ENCODE measurements at regions not wholly inside any gene's neighbourhood (a gene's known extent, or its start where the extent isn't known, plus 50 kb on each side); places are given as distances from the start of the nearest gene placed in this dataset.
"Not testable (repeated sequence)": the region's sequence is repeated elsewhere in the genome, so short reads cannot be mapped to it uniquely, and the experiment has no call there.

DNA sequence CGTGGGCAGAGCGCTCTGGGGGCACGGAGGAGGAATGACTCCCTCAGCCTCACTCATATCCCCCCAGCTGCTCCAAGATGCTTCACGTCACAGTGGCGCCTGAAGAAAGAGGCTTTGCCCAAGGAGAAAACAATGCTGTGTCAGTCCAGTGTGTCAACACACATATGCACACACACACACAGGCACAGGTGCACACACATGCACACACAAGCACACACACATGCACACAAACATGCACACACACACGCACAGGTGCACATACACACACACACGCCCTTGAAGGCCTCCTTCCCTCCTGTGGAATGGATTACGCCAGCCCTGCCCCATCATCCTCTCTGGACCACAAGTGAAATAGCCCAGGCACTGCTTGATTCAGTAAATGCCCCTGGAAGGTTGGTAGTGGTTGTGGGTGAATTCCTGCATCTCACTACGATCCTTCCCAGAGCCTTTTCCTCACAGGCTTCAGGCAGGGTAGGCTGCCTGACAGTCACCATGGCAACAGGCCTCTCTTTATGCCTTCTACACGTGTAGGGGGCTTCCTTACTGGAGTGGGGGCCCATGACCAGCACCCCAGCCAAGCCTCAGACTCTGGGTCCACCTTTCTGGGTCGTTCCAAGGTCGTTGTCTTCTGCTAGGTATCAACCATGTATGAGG lies 371.5 kb upstream of the PODXL start:
- TF ChIP-seq, protein P1, sequence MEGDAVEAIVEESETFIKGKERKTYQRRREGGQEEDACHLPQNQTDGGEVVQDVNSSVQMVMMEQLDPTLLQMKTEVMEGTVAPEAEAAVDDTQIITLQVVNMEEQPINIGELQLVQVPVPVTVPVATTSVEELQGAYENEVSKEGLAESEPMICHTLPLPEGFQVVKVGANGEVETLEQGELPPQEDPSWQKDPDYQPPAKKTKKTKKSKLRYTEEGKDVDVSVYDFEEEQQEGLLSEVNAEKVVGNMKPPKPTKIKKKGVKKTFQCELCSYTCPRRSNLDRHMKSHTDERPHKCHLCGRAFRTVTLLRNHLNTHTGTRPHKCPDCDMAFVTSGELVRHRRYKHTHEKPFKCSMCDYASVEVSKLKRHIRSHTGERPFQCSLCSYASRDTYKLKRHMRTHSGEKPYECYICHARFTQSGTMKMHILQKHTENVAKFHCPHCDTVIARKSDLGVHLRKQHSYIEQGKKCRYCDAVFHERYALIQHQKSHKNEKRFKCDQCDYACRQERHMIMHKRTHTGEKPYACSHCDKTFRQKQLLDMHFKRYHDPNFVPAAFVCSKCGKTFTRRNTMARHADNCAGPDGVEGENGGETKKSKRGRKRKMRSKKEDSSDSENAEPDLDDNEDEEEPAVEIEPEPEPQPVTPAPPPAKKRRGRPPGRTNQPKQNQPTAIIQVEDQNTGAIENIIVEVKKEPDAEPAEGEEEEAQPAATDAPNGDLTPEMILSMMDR (IDR thresholded peaks at IDR 0.05; ENCODE audit: low read depth, low read length), result no peak
- in situ Hi-C loops (cut with HindIII; ENCODE audit: low sequenced_read_pairs), result no loop called here
- H3K4me3 ChIP-seq (ENCODE audit: low read depth, low read length), result no peak overlapping the region
- no peak for DNase-seq (ENCODE audit: low read depth, low spot score)

DNA sequence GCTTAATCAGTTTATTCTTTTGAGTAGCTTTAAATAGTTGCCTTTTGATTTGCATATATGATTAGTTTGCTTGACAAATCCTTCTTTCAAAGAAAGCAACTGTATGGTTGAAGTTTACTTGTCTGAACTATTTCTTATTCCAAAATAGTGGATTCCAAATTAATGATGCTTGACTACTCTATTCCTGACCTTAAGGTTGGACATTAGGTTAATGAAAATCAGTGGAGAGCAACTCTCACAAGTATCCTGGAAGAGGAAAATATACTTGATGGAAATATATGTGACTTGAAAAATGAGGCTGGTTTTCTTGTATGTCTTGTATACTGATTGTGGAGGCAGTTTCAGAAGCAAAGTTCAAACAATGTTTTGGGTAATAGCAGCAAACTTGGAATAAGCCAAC lies 369.2 kb upstream of the PODXL start:
- no peak overlapping the region for H3K4me3 ChIP-seq (ENCODE audit: low read depth, low read length)
- in situ Hi-C loops (cut with HindIII; ENCODE audit: low sequenced_read_pairs), result no loop called here
- no peak for DNase-seq (ENCODE audit: low read depth, low spot score)
- TF ChIP-seq, protein P1 (IDR thresholded peaks at IDR 0.05; ENCODE audit: low read depth, low read length), result no peak

DNA sequence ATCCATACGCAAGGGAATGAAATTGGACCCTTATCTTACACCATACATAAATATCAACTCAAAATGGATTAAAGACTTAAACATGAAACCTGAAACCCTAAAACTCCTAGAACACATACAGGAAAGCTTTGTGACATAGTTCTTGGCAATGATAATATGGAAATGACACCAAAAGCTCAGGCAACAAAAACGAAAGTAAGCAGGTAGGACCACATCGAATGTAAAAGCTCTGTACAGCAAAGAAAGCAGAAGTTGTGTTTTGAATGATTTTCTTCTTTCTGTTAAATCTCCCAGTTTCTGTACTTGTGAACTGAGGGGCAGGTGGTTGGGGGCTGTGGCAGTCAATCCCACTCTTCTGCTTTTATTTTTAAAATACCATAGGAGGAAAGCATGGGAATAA lies 368.4 kb upstream of the PODXL start:
- no peak for DNase-seq (ENCODE audit: low read depth, low spot score)
- TF ChIP-seq, protein P1 (IDR thresholded peaks at IDR 0.05; ENCODE audit: low read depth, low read length), result no peak
- in situ Hi-C loops (cut with HindIII; ENCODE audit: low sequenced_read_pairs), result no loop called here
- no peak overlapping the region for H3K4me3 ChIP-seq (ENCODE audit: low read depth, low read length)

DNA sequence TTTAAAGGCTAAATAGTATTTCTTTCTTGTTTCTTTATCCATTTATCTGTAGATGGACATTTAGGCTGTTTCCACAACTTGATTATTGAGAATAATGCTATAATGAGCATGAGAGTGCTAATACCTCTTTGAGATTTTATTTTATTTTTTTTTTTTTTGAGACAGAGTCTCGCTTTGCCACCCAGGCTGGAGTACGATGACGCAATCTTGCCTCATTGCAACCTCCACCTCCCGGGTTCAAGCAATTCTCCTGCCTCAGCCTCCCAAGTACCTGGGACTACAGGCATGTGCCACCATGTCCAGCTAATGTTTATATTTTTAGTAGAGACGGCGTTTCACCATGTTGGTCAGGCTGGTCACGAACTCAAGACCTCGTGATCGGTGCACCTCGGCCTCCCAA lies 366.5 kb upstream of the PODXL start:
- H3K4me3 ChIP-seq (ENCODE audit: low read depth, low read length); DNase-seq (ENCODE audit: low read depth, low spot score); in situ Hi-C loops (cut with HindIII; ENCODE audit: low sequenced_read_pairs): not testable (repeated sequence)

DNA sequence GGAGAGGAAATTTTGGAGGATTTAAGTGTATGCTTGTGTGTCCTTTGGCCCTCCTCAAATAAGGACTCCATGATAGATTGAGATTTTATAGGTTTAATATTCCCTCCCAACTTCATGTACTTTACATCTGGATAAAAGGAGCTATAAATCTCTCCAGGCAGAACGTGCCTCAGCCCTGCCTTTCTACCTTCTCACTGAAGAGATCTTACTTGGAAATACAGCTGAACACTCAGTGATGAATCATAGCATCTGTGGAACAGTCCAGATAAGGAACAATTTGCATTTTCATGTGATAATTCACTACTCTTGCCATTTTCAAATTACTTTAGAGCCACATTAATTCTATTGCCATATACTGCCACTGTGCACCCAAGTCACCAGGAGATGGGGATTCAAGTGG lies 364.6 kb upstream of the PODXL start:
- H3K4me3 ChIP-seq (ENCODE audit: low read depth, low read length), result no peak overlapping the region
- TF ChIP-seq, protein P1 (IDR thresholded peaks at IDR 0.05; ENCODE audit: low read depth, low read length), result no peak
- in situ Hi-C loops (cut with HindIII; ENCODE audit: low sequenced_read_pairs), result no loop called here
- DNase-seq (ENCODE audit: low read depth, low spot score), result peak; percentile 25

DNA sequence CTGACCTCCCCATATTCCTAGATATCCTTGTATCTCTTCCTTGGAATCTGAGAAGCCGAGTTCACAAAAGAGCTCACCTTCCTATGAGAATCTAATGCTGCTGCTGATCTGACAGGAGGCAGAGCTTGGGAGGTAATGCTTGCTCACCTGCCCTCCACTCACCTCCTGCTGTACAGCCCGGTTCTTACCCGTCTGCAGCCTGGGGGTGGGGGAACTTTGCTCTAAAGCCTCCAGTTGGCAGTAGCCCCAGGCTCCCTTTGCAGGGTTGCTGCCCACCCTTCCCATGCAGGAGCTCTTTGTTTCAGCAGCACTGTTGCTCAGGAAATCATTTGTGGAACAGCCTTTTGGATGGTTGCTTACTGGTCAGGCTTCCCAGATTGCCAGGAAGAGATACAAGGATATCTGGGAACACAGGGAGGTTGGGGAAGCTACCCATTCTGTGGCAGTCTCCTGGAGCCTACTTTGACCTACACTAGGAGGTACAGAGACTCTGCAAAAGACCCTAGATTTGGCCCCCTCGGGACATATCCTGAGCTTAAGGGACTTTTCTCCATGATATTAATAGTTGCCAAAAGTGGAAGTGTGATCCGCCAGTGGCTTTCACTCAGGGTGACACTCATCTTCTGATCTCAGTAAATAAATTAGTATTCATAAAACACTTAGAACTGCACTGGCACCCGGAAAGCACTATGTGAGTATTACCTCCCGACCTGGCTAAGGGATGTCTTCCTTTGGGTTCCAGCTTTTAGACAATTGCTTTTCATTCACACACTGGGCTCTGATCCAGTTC lies 363.7 kb upstream of the PODXL start:
- in situ Hi-C loops (cut with HindIII; ENCODE audit: low sequenced_read_pairs), result no loop called here
- H3K4me3 ChIP-seq (ENCODE audit: low read depth, low read length), result no peak overlapping the region
- no peak for DNase-seq (ENCODE audit: low read depth, low spot score)
- TF ChIP-seq, protein P1 (IDR thresholded peaks at IDR 0.05; ENCODE audit: low read depth, low read length), result no peak

DNA sequence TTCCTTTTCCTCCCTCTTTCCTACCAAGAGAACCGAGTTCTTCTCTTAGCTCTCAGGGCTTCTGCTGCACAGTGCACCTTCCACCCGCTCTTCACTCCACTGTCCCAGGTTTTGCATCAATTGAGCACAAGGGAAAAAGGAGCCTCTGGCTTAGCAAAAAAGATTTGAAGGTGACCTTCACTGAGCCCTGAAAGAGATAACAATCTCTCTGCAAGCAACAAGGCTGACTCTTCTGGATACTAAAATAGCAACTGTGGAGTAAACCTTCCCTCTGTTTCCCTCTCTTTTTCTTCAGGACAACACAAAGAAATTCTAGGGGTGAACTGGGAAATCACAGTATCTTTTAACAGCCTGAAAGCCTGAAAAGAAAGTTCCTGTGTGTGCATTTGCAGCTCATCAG lies 354.7 kb upstream of the PODXL start:
- TF ChIP-seq, protein P1 (IDR thresholded peaks at IDR 0.05; ENCODE audit: low read depth, low read length), result no peak
- in situ Hi-C loops (cut with HindIII; ENCODE audit: low sequenced_read_pairs), result no loop called here

More for the DNA sequence above, 354.7 kb upstream of the PODXL start:
- no peak for DNase-seq (ENCODE audit: low read depth, low spot score)
- H3K4me3 ChIP-seq (ENCODE audit: low read depth, low read length), result no peak overlapping the region
